Panc1 (cell line): ENCODE measurements at regions not wholly inside any gene's neighbourhood (a gene's known extent, or its start where the extent isn't known, plus 50 kb on each side); places are given as distances from the start of the nearest gene placed in this dataset.

Source experiments
- POLR2AphosphoS5 ChIP-seq: IDR thresholded peaks from 2 replicates; pipeline ENCODE4 v1.6.1; 2012; ENCODE audit warnings: mild to moderate bottlenecking, low read depth, low read length, moderate library complexity
- SIN3A ChIP-seq: IDR thresholded peaks from 2 replicates; pipeline ENCODE4 v1.6.1; 2012; ENCODE audit warnings: low read depth, mild to moderate bottlenecking, low read length, moderate library complexity, borderline replicate concordance; ENCODE audit not compliant: insufficient read depth
- TF ChIP-seq, protein P1 (sequence below): fragments of 450-650 bp; IDR thresholded peaks from 2 replicates; pipeline ENCODE4 v1.5.1; 2017; ENCODE audit warnings: mild to moderate bottlenecking

DNA sequence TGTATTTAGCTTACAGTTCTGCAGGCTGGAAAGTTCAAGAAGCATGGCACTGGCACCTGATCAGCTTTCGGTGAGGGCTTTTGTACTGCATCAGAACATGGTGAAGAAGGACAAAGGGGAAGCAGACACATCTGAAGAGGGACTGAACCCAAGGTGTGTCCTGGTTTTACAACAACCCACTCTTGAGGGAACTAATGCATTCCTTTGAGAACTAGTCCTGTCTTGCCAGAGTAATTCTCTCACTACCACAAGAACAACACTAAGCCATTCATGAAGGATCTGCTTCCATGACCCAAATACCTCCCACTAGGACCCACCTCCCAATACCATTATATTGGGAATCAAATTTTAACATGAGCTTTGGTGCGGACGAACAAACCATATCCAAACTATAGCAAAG, 93.6 kb downstream of the RFC3 start:
- TF ChIP-seq, protein P1, sequence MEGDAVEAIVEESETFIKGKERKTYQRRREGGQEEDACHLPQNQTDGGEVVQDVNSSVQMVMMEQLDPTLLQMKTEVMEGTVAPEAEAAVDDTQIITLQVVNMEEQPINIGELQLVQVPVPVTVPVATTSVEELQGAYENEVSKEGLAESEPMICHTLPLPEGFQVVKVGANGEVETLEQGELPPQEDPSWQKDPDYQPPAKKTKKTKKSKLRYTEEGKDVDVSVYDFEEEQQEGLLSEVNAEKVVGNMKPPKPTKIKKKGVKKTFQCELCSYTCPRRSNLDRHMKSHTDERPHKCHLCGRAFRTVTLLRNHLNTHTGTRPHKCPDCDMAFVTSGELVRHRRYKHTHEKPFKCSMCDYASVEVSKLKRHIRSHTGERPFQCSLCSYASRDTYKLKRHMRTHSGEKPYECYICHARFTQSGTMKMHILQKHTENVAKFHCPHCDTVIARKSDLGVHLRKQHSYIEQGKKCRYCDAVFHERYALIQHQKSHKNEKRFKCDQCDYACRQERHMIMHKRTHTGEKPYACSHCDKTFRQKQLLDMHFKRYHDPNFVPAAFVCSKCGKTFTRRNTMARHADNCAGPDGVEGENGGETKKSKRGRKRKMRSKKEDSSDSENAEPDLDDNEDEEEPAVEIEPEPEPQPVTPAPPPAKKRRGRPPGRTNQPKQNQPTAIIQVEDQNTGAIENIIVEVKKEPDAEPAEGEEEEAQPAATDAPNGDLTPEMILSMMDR: no peak
- TF ChIP-seq SIN3A: no peak
- no peak for TF ChIP-seq POLR2AphosphoS5
